Suppressor macrophage treated with lipopolysaccharide for 4 hours (primary cell): ENCODE measurements at regions not wholly inside any gene's neighbourhood (a gene's known extent, or its start where the extent isn't known, plus 50 kb on each side); places are given as distances from the start of the nearest gene placed in this dataset.
A peak's percentile ranks its signal among the peaks of the same experiment; 100 is the strongest.

Experiments used
- DNase-seq: peaks from one replicate; pipeline ENCODE4 v3.0.0-alpha.2; 2020

- no peak for DNase-seq
Measured at GRCh38 chr20:39161900-39162299, 199.8 kb downstream of the DHX35 start.

DNA sequence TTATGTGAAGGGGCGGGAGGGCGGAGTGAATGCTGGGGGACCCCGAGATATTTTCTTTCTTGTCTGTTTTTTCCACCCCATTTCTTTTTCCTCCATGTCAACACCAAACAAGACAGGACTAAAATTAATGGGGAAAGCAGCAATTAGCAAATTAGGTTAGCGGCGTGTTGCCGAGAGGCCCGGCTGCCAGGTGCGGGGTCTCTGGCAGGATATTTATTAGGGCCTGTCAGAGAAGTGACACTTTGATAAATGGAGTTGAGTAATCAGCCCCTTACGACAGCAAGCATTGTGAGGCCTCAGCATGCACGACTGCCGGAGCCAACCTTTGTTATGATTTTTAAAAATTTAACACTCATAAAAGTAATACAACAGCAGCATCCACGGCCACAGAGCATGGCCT, 193.8 kb downstream of the DHX35 start:
- no peak for DNase-seq

DNA sequence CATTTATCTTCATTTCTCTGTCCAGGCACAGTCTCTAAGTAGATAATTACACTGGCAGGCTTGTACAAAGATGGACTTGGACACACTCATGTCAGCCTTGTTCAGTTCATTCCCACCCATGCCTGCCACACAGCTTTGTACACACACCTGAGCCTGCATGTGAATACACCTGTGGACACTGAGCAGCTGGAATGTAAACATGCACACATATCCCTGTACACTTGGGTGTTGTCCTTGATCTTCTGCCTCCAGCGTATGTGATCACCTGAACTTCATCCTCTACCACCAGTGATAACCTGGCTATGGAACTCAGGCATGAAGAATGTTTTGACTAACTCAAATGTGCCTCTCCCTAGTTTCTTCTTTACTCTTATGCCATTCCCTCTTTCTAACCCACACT, 190.6 kb downstream of the DHX35 start:
- DNase-seq, result no peak

DNA sequence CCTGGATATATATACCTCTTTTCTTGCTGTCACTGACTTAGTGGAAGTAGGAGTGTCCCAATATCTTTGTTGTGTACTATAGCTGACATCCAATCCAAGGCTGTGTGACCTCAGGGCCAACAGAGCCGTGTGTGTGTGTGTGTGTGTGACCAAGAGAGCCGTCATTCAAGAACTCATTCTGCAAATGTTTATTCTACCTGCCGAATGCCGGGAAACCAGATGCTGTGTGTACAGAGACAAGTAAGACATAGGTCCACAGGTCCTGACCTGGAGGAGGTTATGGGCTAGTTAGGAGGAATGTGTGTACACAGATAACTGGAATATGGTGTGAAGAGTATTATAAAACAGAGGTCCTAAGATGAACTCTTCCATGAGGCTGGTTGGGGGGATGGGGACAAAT, 190.0 kb downstream of the DHX35 start:
- DNase-seq, result no peak

DNA sequence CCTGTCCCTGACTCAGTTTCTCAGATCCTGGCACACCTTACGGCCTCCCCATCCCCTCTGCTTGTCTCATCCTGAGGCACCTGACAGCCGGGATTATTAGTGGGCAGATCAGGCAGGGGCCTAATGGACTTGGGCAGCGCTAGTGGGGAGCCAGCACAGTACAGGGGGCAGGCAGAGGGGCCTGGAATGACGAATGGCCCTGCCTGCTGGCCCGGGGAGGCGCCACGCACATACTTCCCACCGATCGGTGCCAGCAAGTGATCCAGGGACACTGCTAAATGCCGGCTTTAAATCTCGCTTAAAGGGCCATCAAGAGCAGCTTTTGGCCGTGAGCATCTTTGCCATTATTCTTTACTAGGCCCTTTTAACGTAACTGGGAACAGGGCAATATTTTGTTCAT, 188.4 kb downstream of the DHX35 start:
- DNase-seq, result no peak

DNA sequence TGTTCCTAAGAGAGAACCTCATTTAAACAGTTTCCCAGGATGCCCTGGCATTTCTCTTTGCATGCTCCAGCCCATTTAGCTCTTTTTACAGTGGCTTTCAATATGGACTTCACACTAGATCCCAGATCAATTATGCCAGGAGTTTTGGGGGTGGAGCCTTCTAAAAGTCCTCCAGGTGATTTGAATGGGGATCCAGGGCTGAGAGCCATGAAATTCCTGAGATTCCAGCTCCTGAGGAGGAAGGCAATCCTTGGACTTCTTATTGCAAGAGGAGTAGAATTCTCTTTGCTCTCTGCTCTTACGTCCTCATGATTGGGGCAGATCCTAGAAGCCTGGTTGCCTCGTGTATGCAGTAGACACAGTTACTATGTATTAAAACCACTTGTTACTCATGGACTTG, 184.2 kb downstream of the DHX35 start:
- no peak for DNase-seq

GRCh38 chr20:39145921-39146320, 183.8 kb downstream of the DHX35 start:
- no peak for DNase-seq

GRCh38 chr20:39144757-39145156, 182.6 kb downstream of the DHX35 start:
- DNase-seq, result no peak

GRCh38 chr20:39142407-39143096, 180.4 kb downstream of the DHX35 start:
- no peak for DNase-seq

DNA sequence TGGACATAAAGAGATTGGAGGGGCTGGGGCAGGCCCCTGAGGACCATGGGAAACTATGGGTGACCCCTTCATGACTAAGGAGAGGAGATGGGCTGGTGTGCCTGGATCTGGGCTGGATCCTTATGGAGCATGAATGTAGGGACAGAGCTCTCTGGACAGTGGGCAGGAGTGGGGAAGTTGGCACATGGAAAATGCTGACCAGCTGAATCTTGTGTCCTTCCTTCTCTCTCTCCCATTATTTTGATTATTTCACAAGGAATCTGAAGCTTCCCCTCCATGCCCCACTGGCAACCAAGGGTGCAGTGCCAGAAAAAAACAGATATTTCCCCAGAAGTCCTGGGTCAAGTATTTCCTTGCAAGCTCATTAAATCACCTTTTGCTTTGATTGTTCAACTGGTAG, 175.2 kb downstream of the DHX35 start:
- no peak for DNase-seq

DNA sequence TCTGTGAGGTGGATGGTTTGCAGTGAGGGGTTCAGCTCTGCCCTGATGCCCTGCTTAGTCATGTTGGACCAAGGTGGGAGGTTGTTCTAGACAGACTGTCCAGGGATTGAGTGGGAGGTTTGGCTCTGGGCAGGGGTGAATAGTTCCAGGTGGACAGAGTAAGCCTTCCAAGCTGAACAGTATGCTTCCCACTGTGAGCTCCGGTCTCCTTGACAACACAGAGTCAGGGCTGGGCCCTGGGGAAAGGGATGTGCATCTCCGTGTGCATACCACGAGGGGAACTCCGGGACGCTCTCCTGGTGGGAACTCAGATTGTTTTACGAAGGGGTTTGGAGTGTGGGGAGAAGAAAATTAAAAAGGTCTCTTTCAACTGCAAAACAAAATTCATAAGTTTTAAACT, 174.7 kb downstream of the DHX35 start:
- DNase-seq, result no peak

DNA sequence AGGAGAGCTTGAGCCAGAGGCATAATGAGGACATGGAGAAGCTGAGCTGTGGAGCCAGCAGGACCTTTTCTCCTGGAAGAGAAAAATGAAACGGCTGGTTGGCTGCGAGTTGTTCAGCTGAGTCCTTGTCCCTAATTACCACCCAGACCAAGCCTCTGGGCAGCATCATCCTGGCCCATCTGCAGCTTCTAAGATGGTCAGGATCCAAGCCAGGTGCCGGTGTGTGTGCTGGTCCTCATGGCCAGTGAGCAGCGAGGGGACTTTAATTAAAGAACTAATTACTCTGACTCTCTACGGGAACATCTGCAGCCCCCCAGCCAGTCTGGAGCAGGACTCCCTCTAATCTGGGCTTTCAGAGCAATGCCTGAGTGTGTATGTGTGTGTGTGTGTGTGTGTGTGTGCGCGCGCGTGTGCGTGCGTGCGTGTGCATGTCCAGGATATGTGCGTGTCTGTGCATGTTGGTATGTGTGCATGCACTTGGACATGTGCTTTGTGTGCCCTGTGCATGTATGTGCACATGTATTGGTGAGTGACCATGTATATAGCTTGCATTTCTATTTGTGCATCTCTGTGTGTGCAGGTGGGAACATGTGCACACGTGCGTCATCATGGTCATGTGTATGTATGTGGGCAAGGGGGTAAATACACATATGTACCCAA, 173.9 kb downstream of the DHX35 start:
- DNase-seq, result no peak

- no peak for DNase-seq
Measured at GRCh38 chr20:39133201-39133600, 171.1 kb downstream of the DHX35 start.

- no peak for DNase-seq
Measured at GRCh38 chr20:39132511-39132910, 170.4 kb downstream of the DHX35 start.

DNA sequence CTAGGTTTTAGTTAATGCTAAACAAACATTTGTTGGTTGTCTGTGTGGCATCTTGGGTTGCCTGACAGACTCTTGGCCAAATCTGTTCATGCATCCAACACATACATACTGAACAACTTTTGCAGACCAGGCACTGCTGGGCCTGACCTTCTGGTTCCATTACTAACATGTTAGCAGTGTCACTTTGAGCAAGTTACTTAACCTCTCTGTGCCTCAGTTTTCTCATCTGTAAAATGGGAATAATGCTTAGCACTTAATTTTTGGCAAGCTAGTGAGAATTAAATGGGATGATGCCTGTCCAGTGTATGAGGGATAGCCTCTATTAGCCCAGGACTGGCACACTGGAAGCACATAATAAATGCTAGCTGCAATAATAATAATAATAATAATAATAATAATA, 169.9 kb downstream of the DHX35 start:
- DNase-seq, result no peak

GRCh38 chr20:39130627-39131026, 168.5 kb downstream of the DHX35 start:
- no peak for DNase-seq

- no peak for DNase-seq
Measured at GRCh38 chr20:39129523-39129922, 167.4 kb downstream of the DHX35 start.

- DNase-seq, result no peak
Measured at GRCh38 chr20:39124064-39124463, 161.9 kb downstream of the DHX35 start.

GRCh38 chr20:39123185-39123557, 161.0 kb downstream of the DHX35 start:
- DNase-seq, result no peak

DNA sequence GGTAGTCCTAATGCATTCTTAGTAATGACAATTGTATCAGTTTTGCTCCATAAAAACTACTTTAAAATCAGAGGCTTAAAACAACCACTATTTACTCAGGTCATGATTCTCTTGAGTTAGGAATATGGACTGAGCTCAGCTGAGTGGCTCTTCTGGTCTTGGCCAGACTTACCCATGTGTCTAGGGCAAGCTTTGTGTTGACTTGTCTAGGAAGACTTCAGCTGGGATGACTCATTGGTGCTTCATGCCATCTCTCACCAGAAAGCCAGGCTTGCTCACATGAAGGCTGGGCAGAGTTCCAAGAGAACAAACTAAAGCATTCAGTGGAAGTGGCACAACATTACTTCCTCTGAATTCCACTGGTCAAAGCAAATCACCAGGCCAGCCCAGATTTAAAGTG, 155.3 kb downstream of the DHX35 start:
- DNase-seq, result peak; percentile 28

- no peak for DNase-seq
Measured at GRCh38 chr20:39116020-39116419, 153.9 kb downstream of the DHX35 start.

DNA sequence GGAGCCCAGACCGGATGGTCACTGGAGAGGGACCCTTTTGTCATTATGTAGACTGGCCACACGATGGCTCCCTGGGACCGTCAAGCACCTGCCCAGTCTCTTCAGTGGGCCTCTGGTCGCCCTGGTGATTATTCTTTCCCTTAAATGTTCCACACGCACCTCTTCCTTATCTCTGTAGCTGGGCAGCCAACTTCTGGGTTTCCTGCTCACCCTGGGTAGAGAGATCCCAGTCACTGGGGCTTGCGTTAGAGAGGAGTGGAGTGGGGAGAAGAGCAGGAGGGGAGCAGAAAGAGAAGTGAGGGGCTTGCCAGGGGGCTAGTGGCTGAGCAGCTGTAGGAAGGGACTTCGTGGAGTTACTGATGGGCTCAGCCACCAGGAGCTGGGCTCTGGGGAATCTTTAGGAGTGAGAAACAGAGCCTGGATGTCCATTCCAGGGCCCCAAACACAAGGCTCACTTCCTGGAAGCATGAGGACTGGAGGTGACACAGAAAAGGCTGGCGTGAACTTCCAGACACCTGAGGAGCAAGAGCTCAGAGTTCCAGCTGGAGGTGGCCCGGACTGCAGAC, 150.1 kb downstream of the DHX35 start:
- peak; percentile 19 for DNase-seq

DNA sequence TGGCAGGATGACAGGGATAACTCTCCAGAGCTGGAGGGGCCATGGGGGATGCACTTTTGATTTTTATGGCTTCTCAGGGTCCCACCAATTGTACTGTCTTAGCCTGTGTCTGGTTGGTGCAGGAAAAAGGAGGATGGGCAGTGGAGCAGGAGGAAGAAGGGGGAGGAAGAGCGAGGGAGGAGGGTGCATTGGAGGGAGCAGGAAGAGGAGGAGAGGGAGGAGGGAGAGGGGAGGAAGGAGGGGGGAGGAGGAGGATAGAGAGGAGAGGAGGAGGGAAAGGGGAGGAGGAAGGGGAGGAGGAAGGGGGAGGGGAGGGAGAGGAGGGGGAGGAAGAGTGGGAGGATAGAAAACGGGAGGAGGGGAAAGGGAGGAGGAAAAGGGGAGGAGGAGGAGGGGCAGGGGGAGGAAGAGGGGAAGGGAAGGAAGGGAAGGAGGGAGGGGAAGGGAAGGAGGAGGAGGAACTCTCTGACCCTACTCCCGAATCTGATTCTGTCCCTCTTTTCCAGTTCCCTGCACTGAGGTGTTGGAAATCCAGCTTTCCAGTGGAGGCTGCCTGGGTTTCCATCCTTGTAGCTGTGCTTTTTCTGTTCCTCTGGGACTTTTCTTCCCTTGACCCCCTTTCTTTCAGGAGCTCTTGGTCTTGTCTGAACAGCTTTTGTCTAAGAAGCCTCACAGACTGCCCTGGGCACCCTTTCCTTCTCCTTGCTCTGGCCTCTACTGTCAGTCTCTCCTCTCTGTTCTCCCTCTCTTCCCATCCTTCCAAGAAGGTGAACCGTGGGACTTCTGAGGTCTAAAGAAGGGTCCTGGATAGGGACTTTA, 149.4 kb downstream of the DHX35 start:
- no peak for DNase-seq

DNA sequence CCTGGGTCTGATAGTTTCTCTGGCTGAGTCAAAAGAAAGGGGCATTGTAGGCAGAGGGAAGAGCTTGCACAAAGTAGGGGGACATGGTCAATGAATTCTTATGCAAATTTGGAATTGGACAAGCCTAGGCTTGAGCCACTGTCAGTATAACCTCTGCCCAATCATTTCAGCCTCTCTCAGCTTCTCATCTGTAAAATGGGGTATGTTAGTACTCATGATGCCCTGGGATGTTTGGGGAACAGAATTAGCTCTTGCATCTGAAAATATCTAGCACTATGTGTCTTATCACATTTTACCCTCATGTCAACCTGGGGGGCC, 148.6 kb downstream of the DHX35 start:
- no peak for DNase-seq
